ENCODE measurements at regions not wholly inside any gene's neighbourhood (a gene's known extent, or its start where the extent isn't known, plus 50 kb on each side); places are given as distances from the start of the nearest gene placed in this dataset.

DNA sequence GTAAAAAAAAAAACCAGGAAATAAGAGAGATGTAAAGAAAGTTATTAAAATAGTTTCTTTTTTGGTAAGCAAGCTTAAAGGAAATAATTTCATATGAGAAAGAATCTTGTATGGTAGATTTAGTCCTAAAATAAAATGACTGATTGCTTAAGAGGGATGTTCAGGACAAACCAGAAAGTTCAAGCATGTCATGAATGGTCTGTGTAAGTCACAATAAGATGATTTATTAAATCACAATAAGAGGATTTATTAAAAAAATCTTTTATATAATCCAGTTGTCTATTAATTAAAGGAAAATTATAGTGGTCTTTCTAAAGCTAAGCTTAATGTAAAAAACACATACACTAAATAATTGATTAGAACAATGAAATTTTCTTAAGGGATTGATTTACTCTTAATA is 91.8 kb upstream of the OR13F1 start:
- Histone ChIP-seq H4K20me1 (ENCODE audit: insufficient read depth) (no peaks in the 10 kb centered on the region), H3K79me2 (ENCODE audit: insufficient read depth) (no peaks in the 10 kb centered on the region)

GRCh38 chr9:104416470-104416869 is 87.6 kb upstream of the OR13F1 start:
- Histone ChIP-seq H3K27me3 (replicated peaks; ENCODE audit: insufficient read depth) (no peaks in the 10 kb centered on the region), H2AFZ (no peak overlapping the region), H3K9me3 (ENCODE audit: low read depth) (peaks cover 5% of the 10 kb centered on the region), H3F3A (ENCODE audit: insufficient read depth) (no peaks in the 10 kb centered on the region), H3K9me2 (ENCODE audit: insufficient read depth) (no peaks in the 10 kb centered on the region), H3K79me2 (ENCODE audit: insufficient read depth) (no peaks in the 10 kb centered on the region), H3K9ac (no peak overlapping the region), H3K4me3 (no peak overlapping the region), H3K36me3 (ENCODE audit: low read depth) (no peaks in the 10 kb centered on the region), H3K27ac (no peak overlapping the region), H3K4me2 (ENCODE audit: unreplicated experiment) (no peak overlapping the region), H3K4me1 (ENCODE audit: insufficient read depth) (no peaks in the 10 kb centered on the region), H4K20me1 (ENCODE audit: insufficient read depth) (no peaks in the 10 kb centered on the region)
- in situ Hi-C loops (cut with MboI), result no loop called here
- no peak for DNase-seq
- no peak for TF ChIP-seq EZH2phosphoT487 (IDR thresholded peaks at IDR 0.05; ENCODE audit: insufficient read depth, low read depth)
- TF ChIP-seq EZH2 (IDR thresholded peaks at IDR 0.05; ENCODE audit: insufficient read depth, poor library complexity, severe bottlenecking), result no peak

More for the DNA sequence above, 91.8 kb upstream of the OR13F1 start:
- Histone ChIP-seq H3K4me3 (no peak overlapping the region), H3F3A (ENCODE audit: insufficient read depth) (no peaks in the 10 kb centered on the region), H3K27me3 (replicated peaks; ENCODE audit: insufficient read depth) (no peaks in the 10 kb centered on the region), H3K9me2 (ENCODE audit: insufficient read depth) (no peaks in the 10 kb centered on the region), H2AFZ (no peak overlapping the region), H3K27ac (no peak overlapping the region), H3K9me3 (ENCODE audit: low read depth) (peaks cover 5% of the 10 kb centered on the region), H3K4me2 (ENCODE audit: unreplicated experiment) (no peak overlapping the region), H3K9ac (no peak overlapping the region), H3K4me1 (ENCODE audit: insufficient read depth) (no peaks in the 10 kb centered on the region), H3K36me3 (ENCODE audit: low read depth) (no peaks in the 10 kb centered on the region)
- TF ChIP-seq EZH2 (IDR thresholded peaks at IDR 0.05; ENCODE audit: insufficient read depth, poor library complexity, severe bottlenecking) (no peak), EZH2phosphoT487 (IDR thresholded peaks at IDR 0.05; ENCODE audit: insufficient read depth, low read depth) (no peak)
- in situ Hi-C loops (cut with MboI), result no loop called here
- DNase-seq, result no peak

GRCh38 chr9:104417296-104417695 is 86.8 kb upstream of the OR13F1 start:
- H3K27me3 ChIP-seq (replicated peaks; ENCODE audit: insufficient read depth), result no peaks in the 10 kb centered on the region
- DNase-seq, result no peak
- no peak overlapping the region for H3K4me3 ChIP-seq
- in situ Hi-C loops (cut with MboI), result no loop called here
- H3F3A ChIP-seq (ENCODE audit: insufficient read depth), result no peaks in the 10 kb centered on the region
- no peaks in the 10 kb centered on the region for H3K9me2 ChIP-seq (ENCODE audit: insufficient read depth)
- H3K4me1 ChIP-seq (ENCODE audit: insufficient read depth), result no peaks in the 10 kb centered on the region
- H3K36me3 ChIP-seq (ENCODE audit: low read depth), result no peaks in the 10 kb centered on the region
- no peak overlapping the region for H3K4me2 ChIP-seq (ENCODE audit: unreplicated experiment)
- H4K20me1 ChIP-seq (ENCODE audit: insufficient read depth), result no peaks in the 10 kb centered on the region
- no peak overlapping the region for H3K27ac ChIP-seq
- TF ChIP-seq EZH2 (IDR thresholded peaks at IDR 0.05; ENCODE audit: insufficient read depth, poor library complexity, severe bottlenecking) (no peak), EZH2phosphoT487 (IDR thresholded peaks at IDR 0.05; ENCODE audit: insufficient read depth, low read depth) (no peak)
- WGBS, 2 experiments (ENCODE audit: low coverage in 1 of 2, low lambda C conversion rate in 2 of 2, missing lambda C conversion rate in 2 of 2), result 21 to 27% methylated on average over 1 of the region's 1 CpG
- H3K9me3 ChIP-seq (ENCODE audit: low read depth), result peaks cover 5% of the 10 kb centered on the region
- no peak overlapping the region for H2AFZ ChIP-seq
- H3K9ac ChIP-seq, result no peak overlapping the region
- H3K79me2 ChIP-seq (ENCODE audit: insufficient read depth), result no peaks in the 10 kb centered on the region

- no peaks in the 10 kb centered on the region for H4K20me1 ChIP-seq (ENCODE audit: insufficient read depth)
- no peak overlapping the region for H2AFZ ChIP-seq
- H3K79me2 ChIP-seq (ENCODE audit: insufficient read depth), result no peaks in the 10 kb centered on the region
- H3K9me2 ChIP-seq (ENCODE audit: insufficient read depth), result no peaks in the 10 kb centered on the region
- H3K27me3 ChIP-seq (replicated peaks; ENCODE audit: insufficient read depth), result no peaks in the 10 kb centered on the region
- in situ Hi-C loops (cut with MboI), result no loop called here
- TF ChIP-seq EZH2 (IDR thresholded peaks at IDR 0.05; ENCODE audit: insufficient read depth, poor library complexity, severe bottlenecking), result no peak
- TF ChIP-seq EZH2phosphoT487 (IDR thresholded peaks at IDR 0.05; ENCODE audit: insufficient read depth, low read depth), result no peak
- H3K4me1 ChIP-seq (ENCODE audit: insufficient read depth), result no peaks in the 10 kb centered on the region
- WGBS, 2 experiments (ENCODE audit: low coverage in 1 of 2, low lambda C conversion rate in 2 of 2, missing lambda C conversion rate in 2 of 2), result 0% methylated on average over 2 of the region's 2 CpGs
- H3K4me3 ChIP-seq, result no peak overlapping the region
- no peaks in the 10 kb centered on the region for H3F3A ChIP-seq (ENCODE audit: insufficient read depth)
- H3K36me3 ChIP-seq (ENCODE audit: low read depth), result no peaks in the 10 kb centered on the region
- no peaks in the 10 kb centered on the region for H3K9me3 ChIP-seq (ENCODE audit: low read depth)
- DNase-seq, result no peak
- no peak overlapping the region for H3K27ac ChIP-seq
- H3K9ac ChIP-seq, result no peak overlapping the region
- no peak overlapping the region for H3K4me2 ChIP-seq (ENCODE audit: unreplicated experiment)
These were observed 75.0 kb upstream of the OR13F1 start for GRCh38 chr9:104429031-104429546.

GRCh38 chr9:104435059-104435458 is 69.0 kb upstream of the OR13F1 start:
- Histone ChIP-seq H3F3A (ENCODE audit: insufficient read depth) (no peaks in the 10 kb centered on the region), H3K4me2 (ENCODE audit: unreplicated experiment) (no peak overlapping the region), H3K4me3 (no peak overlapping the region), H3K4me1 (ENCODE audit: insufficient read depth) (no peaks in the 10 kb centered on the region), H2AFZ (no peak overlapping the region), H3K36me3 (ENCODE audit: low read depth) (no peaks in the 10 kb centered on the region), H4K20me1 (ENCODE audit: insufficient read depth) (no peaks in the 10 kb centered on the region), H3K27ac (no peak overlapping the region), H3K9me3 (ENCODE audit: low read depth) (no peaks in the 10 kb centered on the region), H3K79me2 (ENCODE audit: insufficient read depth) (no peaks in the 10 kb centered on the region), H3K9ac (no peak overlapping the region), H3K9me2 (ENCODE audit: insufficient read depth) (no peaks in the 10 kb centered on the region), H3K27me3 (replicated peaks; ENCODE audit: insufficient read depth) (no peaks in the 10 kb centered on the region)
- TF ChIP-seq EZH2phosphoT487 (IDR thresholded peaks at IDR 0.05; ENCODE audit: insufficient read depth, low read depth), result no peak
- no peak for TF ChIP-seq EZH2 (IDR thresholded peaks at IDR 0.05; ENCODE audit: insufficient read depth, poor library complexity, severe bottlenecking)
- in situ Hi-C loops (cut with MboI), result no loop called here
- WGBS, 2 experiments (ENCODE audit: low coverage in 1 of 2, low lambda C conversion rate in 2 of 2, missing lambda C conversion rate in 2 of 2), result 5 to 6% methylated on average over 4 of the region's 4 CpGs
- no peak for DNase-seq
